ENCODE measurements at regions not wholly inside any gene's neighbourhood (a gene's known extent, or its start where the extent isn't known, plus 50 kb on each side); places are given as distances from the start of the nearest gene placed in this dataset.

DNA sequence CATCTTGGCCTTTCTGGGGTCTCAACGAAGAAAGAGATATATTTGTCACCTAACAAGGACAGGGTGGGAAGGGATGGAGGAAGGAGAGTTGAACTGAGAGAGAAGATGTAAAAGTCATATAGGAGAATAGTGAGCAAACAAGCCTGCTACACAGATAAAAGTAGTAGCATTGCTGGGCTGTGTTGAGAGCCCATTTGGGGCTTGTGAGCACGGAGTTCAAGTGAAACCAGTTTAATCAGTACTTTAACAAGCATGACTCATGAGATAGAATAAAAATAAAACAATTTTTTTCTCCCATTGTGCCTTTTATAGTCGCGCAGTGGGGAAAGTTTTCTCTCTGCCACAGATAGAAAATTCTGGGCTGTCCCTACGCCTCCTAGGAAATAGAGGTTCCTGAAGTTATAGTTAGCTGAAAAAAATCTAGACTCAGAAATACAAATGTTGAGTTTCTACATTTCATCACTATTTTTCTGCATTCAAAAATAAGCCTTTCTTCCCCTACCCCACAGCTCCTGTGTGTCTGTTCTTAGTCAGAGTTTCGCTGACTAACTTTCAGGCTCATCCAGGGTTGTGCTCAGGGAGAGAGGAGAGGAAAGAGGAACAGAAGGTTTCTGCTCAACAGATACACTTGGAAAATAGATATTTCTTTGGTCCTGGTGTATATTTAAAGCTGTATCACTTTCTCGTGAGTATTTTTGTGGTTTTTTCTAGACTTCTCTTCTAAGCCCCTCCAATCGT is 395.8 kb upstream of the ADAMTSL1 start:
- H3K9me3 ChIP-seq (ENCODE audit: low read length), result no peaks in the 10 kb centered on the region
- WGBS (ENCODE audit: low lambda C conversion rate), result under 1% methylated on average over 8 of the region's 8 CpGs
- H3K9ac ChIP-seq (ENCODE audit: insufficient read depth, low read depth, low read length), result no peak overlapping the region
- no peaks in the 10 kb centered on the region for H3K36me3 ChIP-seq (replicated peaks in 1 of 2; ENCODE audit: control insufficient read depth in 1 of 2, insufficient read depth in 2 of 2, low read length in 2 of 2)
- peak overlapping the region; percentile 3 for H2AFZ ChIP-seq (ENCODE audit: low read length)
- no peak overlapping the region for H3K4me3 ChIP-seq (replicated peaks in 1 of 3; ENCODE audit: insufficient read depth in 1 of 3, low read depth in 2 of 3, low read length in 3 of 3)
- H3K27me3 ChIP-seq (ENCODE audit: control insufficient read depth in 1 of 2, insufficient read depth in 2 of 2, low read length in 2 of 2), result no peaks in the 10 kb centered on the region
- POLR2A ChIA-PET, result no interaction called here
- no TSS peak for BruUV-seq (replicated peaks)
- no peaks in the 10 kb centered on the region for H3K4me1 ChIP-seq (ENCODE audit: insufficient read depth, low read length)
- CTCF ChIA-PET (ENCODE audit: low intra/inter-chr PET ratio, low total read pairs), result no interaction called here
- no peaks in the 10 kb centered on the region for H4K20me1 ChIP-seq (ENCODE audit: insufficient read depth, low read length)
- DNase-seq (ENCODE audit: low spot score) (no peak), ATAC-seq (no peak), FAIRE-seq (no peak)
- H3K27ac ChIP-seq (ENCODE audit: extremely low read length, insufficient read depth, low read length), result no peak overlapping the region
- no peaks in the 10 kb centered on the region for H3K79me2 ChIP-seq (ENCODE audit: insufficient read depth, low read length)
- in situ Hi-C loops (cut with HindIII; ENCODE audit: extremely low pct_ligation_motif_present, low pct_unique_long_range_greater_than_20kb), result no loop called here
- intact Hi-C loops (cut with micrococcal nuclease; ENCODE audit: unreplicated experiment), result no loop called here
- no peak for TF ChIP-seq PRDM4 (CRISPR knock-in tag; IDR thresholded peaks at IDR 0.05; ENCODE audit: borderline replicate concordance)
- H3K4me2 ChIP-seq (ENCODE audit: low read depth, low read length), result no peak overlapping the region

GRCh38 chr9:18092138-18092537 is 381.8 kb upstream of the ADAMTSL1 start:
- H4K20me1 ChIP-seq (ENCODE audit: insufficient read depth, low read length), result no peaks in the 10 kb centered on the region
- no peak for DNase-seq (ENCODE audit: low spot score)
- no peak overlapping the region for H2AFZ ChIP-seq (ENCODE audit: low read length)
- no peaks in the 10 kb centered on the region for H3K79me2 ChIP-seq (ENCODE audit: insufficient read depth, low read length)
- H3K4me3 ChIP-seq (replicated peaks in 1 of 3; ENCODE audit: insufficient read depth in 1 of 3, low read depth in 2 of 3, low read length in 3 of 3), result no peak overlapping the region
- POLR2A ChIA-PET, result no interaction called here
- intact Hi-C loops (cut with micrococcal nuclease; ENCODE audit: unreplicated experiment), result no loop called here
- no peaks in the 10 kb centered on the region for H3K4me1 ChIP-seq (ENCODE audit: insufficient read depth, low read length)
- H3K27ac ChIP-seq (ENCODE audit: extremely low read length, insufficient read depth, low read length), result no peak overlapping the region
- no peaks in the 10 kb centered on the region; a peak in 1 of 5 replicates for H3K27me3 ChIP-seq (ENCODE audit: control insufficient read depth in 1 of 2, insufficient read depth in 2 of 2, low read length in 2 of 2)
- no peak for FAIRE-seq
- H3K9ac ChIP-seq (ENCODE audit: insufficient read depth, low read depth, low read length), result no peak overlapping the region
- H3K4me2 ChIP-seq (ENCODE audit: low read depth, low read length), result no peak overlapping the region
- 18% methylated on average over 4 of the region's 4 CpGs for WGBS (ENCODE audit: low lambda C conversion rate)
- TF ChIP-seq RARG (CRISPR knock-in tag; IDR thresholded peaks at IDR 0.05; ENCODE audit: low read depth), result no peak
- TF ChIP-seq RELA (CRISPR knock-in tag; IDR thresholded peaks at IDR 0.05), result no peak
- TF ChIP-seq, protein P1, sequence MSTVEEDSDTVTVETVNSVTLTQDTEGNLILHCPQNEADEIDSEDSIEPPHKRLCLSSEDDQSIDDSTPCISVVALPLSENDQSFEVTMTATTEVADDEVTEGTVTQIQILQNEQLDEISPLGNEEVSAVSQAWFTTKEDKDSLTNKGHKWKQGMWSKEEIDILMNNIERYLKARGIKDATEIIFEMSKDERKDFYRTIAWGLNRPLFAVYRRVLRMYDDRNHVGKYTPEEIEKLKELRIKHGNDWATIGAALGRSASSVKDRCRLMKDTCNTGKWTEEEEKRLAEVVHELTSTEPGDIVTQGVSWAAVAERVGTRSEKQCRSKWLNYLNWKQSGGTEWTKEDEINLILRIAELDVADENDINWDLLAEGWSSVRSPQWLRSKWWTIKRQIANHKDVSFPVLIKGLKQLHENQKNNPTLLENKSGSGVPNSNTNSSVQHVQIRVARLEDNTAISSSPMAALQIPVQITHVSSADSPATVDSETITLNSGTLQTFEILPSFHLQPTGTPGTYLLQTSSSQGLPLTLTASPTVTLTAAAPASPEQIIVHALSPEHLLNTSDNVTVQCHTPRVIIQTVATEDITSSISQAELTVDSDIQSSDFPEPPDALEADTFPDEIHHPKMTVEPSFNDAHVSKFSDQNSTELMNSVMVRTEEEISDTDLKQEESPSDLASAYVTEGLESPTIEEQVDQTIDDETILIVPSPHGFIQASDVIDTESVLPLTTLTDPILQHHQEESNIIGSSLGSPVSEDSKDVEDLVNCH (CRISPR knock-in tag; IDR thresholded peaks at IDR 0.05), result no peak
- TF ChIP-seq ZNF431 (CRISPR knock-in tag; IDR thresholded peaks at IDR 0.05; ENCODE audit: borderline replicate concordance, low read depth), result no peak
- no peak for TF ChIP-seq MAFG (CRISPR knock-in tag; IDR thresholded peaks at IDR 0.05)
- no peak for TF ChIP-seq HNRNPUL1 (IDR thresholded peaks at IDR 0.05; ENCODE audit: low read depth, low read length)
- no peak for TF ChIP-seq SPEN (CRISPR knock-in tag; IDR thresholded peaks at IDR 0.05; ENCODE audit: low read depth)
- no peak for TF ChIP-seq ZNF83 (CRISPR knock-in tag; IDR thresholded peaks at IDR 0.05; ENCODE audit: borderline replicate concordance)
- TF ChIP-seq DNMT1 (CRISPR knock-in tag; IDR thresholded peaks at IDR 0.05), result no peak
- H3K36me3 ChIP-seq (replicated peaks in 1 of 2; ENCODE audit: control insufficient read depth in 1 of 2, insufficient read depth in 2 of 2, low read length in 2 of 2), result no peaks in the 10 kb centered on the region
- H3K9me3 ChIP-seq (ENCODE audit: low read length), result no peaks in the 10 kb centered on the region
- CTCF ChIA-PET (ENCODE audit: low intra/inter-chr PET ratio, low total read pairs), result no interaction called here
- BruUV-seq (replicated peaks), result no TSS peak
- in situ Hi-C loops (cut with HindIII; ENCODE audit: extremely low pct_ligation_motif_present, low pct_unique_long_range_greater_than_20kb), result no loop called here
- no peak for ATAC-seq

Measured in HepG2 (cell line).